Panc1 (cell line): ENCODE measurements at regions not wholly inside any gene's neighbourhood (a gene's known extent, or its start where the extent isn't known, plus 50 kb on each side); places are given as distances from the start of the nearest gene placed in this dataset.

Source experiments
- ATAC-seq: fragments of 200-7000 bp; cut with Tn5 transposase; 2 replicates; pipeline ENCODE4 v1.9.1; 2020; ENCODE audit warnings: mild to moderate bottlenecking, moderate library complexity
- BruUV-seq: library from RNA; stranded (reverse); fragments of 400-500 nt; replicated peaks from 2 replicates; lab custom pipeline; 2021; lab: Mats Ljungman, UMichigan
- CTCF ChIA-PET: fragments of 300-600 bp; sonication (Branson Sonifier 250); formaldehyde crosslinking; loops from one replicate; lab custom pipeline; 2022; ENCODE audit warnings: antibody characterized with exemption; lab: Charles Lee
- POLR2A ChIA-PET: fragments of 300-600 bp; sonication (Branson Sonifier 250); formaldehyde crosslinking; loops from one replicate; lab custom pipeline; 2022; ENCODE audit warnings: antibody characterized with exemption; lab: Charles Lee
- DNase-seq: peaks from one replicate; pipeline ENCODE4 v3.0.0-alpha.2; 2010; ENCODE audit warnings: low read depth, low spot score
- H3K27ac ChIP-seq: 2 replicates; pipeline ENCODE4 v1.5.1; 2011; ENCODE audit warnings: mild to moderate bottlenecking, low read length, inconsistent platforms
- H3K27me3 ChIP-seq: fragments of 200-500 bp; sonication (Bioruptor generic); 2 replicates; pipeline ENCODE4 v1.6.0; 2014; ENCODE audit warnings: low read length, inconsistent platforms; ENCODE audit not compliant: control insufficient read depth, insufficient read depth
- H3K36me3 ChIP-seq: fragments of 200-500 bp; sonication (Bioruptor generic); 2 replicates; pipeline ENCODE4 v1.5.1; 2014; ENCODE audit warnings: inconsistent platforms, mild to moderate bottlenecking, low read length, moderate library complexity; ENCODE audit not compliant: control insufficient read depth, insufficient read depth
- H3K4me1 ChIP-seq: 2 replicates; pipeline ENCODE4 v1.5.1; 2011; ENCODE audit warnings: inconsistent platforms, mild to moderate bottlenecking, low read length, moderate library complexity; ENCODE audit not compliant: control insufficient read depth, insufficient read depth
- H3K4me3 ChIP-seq, 2 experiments: 2 replicates each; pipeline ENCODE4 v1.5.1; 2011 to 2012; ENCODE audit warnings: low read depth in 2 of 2, low read length in 2 of 2, mild to moderate bottlenecking in 2 of 2, inconsistent platforms in 1 of 2, moderate library complexity in 1 of 2
- H3K9me3 ChIP-seq: fragments of 200-500 bp; sonication (Bioruptor generic); 2 replicates; pipeline ENCODE4 v1.5.1; 2014; ENCODE audit warnings: low read depth, mild to moderate bottlenecking, inconsistent platforms, low read length, moderate library complexity; ENCODE audit not compliant: control insufficient read depth, insufficient read depth
- POLR2AphosphoS5 ChIP-seq: IDR thresholded peaks from 2 replicates; pipeline ENCODE4 v1.6.1; 2012; ENCODE audit warnings: mild to moderate bottlenecking, low read depth, low read length, moderate library complexity
- SIN3A ChIP-seq: IDR thresholded peaks from 2 replicates; pipeline ENCODE4 v1.6.1; 2012; ENCODE audit warnings: low read depth, mild to moderate bottlenecking, low read length, moderate library complexity, borderline replicate concordance; ENCODE audit not compliant: insufficient read depth
- TCF7L2 ChIP-seq: IDR thresholded peaks from 2 replicates; pipeline ENCODE4 v1.6.1; 2011; ENCODE audit warnings: mild to moderate bottlenecking, low read depth, low read length, inconsistent platforms
- in situ Hi-C: cut with HindIII; loops from 2 replicates; pipeline ENCODE4 v1.10.0; 2016; ENCODE audit warnings: low sequenced_read_pairs, low pct_unique_long_range_greater_than_20kb
- intact Hi-C: fragments of 100-400 bp; cut with micrococcal nuclease; formaldehyde crosslinking; loops from one replicate; pipeline ENCODE4 v1.10.0; 2022; ENCODE audit not compliant: unreplicated experiment
- TF ChIP-seq, protein P1 (sequence below), 2 experiments: IDR thresholded peaks; 2 replicates each; pipeline ENCODE4 v1.6.1; 2011 to 2012; ENCODE audit warnings: low read depth in 2 of 2, control low read depth in 1 of 2, low read length in 1 of 2, mild to moderate bottlenecking in 1 of 2, moderate library complexity in 1 of 2; ENCODE audit not compliant: insufficient read depth in 1 of 2
- TF ChIP-seq, protein P2 (sequence below): fragments of 450-650 bp; IDR thresholded peaks from 2 replicates; pipeline ENCODE4 v1.5.1; 2017; ENCODE audit warnings: mild to moderate bottlenecking

DNA sequence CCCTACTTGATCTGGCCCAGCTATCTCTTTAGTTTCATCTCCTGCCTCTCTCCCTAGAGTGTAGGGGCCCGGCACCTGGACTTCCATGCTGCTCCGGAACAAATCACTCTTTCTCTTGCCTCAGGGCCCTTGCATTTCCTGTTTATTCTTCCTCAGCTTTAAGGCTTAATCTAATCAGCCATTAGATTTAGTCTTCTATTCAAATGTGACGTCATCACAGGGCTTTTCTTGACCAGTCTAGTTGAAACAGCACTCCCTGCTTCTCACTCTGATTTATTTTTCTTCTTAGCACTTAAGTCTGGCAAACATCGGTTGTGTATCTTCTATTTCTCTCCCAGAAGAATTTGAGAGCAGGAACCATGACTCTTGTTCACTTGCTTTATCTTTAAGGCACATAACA lies 564.1 kb downstream of the EFNB2 start:
- H3K9me3 ChIP-seq: no peaks in the 10 kb centered on the region
- intact Hi-C loops: no loop called here

DNA sequence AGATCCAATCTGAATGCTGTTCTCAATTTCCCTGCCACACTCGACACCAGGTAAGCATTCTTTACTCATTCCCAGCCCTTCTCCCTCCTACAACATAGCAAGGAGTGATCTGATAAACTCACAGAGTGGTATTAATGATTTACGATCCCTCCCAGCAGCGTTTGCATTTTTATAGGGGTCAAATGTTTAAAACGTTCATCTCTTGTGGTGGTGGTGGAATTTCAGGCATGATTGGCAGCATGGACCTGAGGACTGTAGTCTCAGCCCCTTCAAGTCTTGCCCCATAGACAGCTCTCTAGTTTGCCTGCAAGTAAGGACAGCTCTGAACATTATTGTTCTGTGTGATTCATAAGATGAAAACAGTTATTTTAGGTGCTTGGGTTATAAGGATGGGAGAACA lies 565.7 kb downstream of the EFNB2 start:
- Histone ChIP-seq H3K36me3 (no peaks in the 10 kb centered on the region; the same call in 1 of the 2 replicates), H3K27me3 (no peaks in the 10 kb centered on the region), H3K4me1 (peaks cover 8% of the 10 kb centered on the region; the same call in 1 of the 2 replicates), H3K9me3 (no peaks in the 10 kb centered on the region), H3K4me3 (no peak overlapping the region), H3K27ac (peak overlapping the region; percentile 65)
- ChIA-PET CTCF (no interaction called here), POLR2A (interaction anchor here (0.7 kb wide), 1 partner anchor 18 kb away, joined by 3 read pairs; no protein-coding TSS in a partner anchor)
- no TSS peak for BruUV-seq
- intact Hi-C loops (no loop called here), in situ Hi-C loops (no loop called here)
- no peak for DNase-seq
- peak; percentile 70 for ATAC-seq
- TF ChIP-seq, protein P1, sequence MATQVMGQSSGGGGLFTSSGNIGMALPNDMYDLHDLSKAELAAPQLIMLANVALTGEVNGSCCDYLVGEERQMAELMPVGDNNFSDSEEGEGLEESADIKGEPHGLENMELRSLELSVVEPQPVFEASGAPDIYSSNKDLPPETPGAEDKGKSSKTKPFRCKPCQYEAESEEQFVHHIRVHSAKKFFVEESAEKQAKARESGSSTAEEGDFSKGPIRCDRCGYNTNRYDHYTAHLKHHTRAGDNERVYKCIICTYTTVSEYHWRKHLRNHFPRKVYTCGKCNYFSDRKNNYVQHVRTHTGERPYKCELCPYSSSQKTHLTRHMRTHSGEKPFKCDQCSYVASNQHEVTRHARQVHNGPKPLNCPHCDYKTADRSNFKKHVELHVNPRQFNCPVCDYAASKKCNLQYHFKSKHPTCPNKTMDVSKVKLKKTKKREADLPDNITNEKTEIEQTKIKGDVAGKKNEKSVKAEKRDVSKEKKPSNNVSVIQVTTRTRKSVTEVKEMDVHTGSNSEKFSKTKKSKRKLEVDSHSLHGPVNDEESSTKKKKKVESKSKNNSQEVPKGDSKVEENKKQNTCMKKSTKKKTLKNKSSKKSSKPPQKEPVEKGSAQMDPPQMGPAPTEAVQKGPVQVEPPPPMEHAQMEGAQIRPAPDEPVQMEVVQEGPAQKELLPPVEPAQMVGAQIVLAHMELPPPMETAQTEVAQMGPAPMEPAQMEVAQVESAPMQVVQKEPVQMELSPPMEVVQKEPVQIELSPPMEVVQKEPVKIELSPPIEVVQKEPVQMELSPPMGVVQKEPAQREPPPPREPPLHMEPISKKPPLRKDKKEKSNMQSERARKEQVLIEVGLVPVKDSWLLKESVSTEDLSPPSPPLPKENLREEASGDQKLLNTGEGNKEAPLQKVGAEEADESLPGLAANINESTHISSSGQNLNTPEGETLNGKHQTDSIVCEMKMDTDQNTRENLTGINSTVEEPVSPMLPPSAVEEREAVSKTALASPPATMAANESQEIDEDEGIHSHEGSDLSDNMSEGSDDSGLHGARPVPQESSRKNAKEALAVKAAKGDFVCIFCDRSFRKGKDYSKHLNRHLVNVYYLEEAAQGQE (IDR thresholded peaks at IDR 0.05; ENCODE audit: insufficient read depth in 1 of 2, low read depth in 2 of 2, low read length in 1 of 2): no peak
- TF ChIP-seq SIN3A (no peak), POLR2AphosphoS5 (peak; percentile 34; the same call in 1 of the 2 replicates), TCF7L2 (peak; percentile 70)

More for the DNA sequence above, 564.1 kb downstream of the EFNB2 start:
- CTCF ChIA-PET: no interaction called here
- Histone ChIP-seq H3K27ac (peak overlapping the region; percentile 59; the same call in 1 of the 2 replicates), H3K4me1 (peaks cover 8% of the 10 kb centered on the region; the same call in 1 of the 2 replicates), H3K36me3 (no peaks in the 10 kb centered on the region), H3K27me3 (no peaks in the 10 kb centered on the region), H3K4me3 (no peak overlapping the region)
- no peak for TF ChIP-seq TCF7L2
- TF ChIP-seq POLR2AphosphoS5: no peak
- TF ChIP-seq, protein P2, sequence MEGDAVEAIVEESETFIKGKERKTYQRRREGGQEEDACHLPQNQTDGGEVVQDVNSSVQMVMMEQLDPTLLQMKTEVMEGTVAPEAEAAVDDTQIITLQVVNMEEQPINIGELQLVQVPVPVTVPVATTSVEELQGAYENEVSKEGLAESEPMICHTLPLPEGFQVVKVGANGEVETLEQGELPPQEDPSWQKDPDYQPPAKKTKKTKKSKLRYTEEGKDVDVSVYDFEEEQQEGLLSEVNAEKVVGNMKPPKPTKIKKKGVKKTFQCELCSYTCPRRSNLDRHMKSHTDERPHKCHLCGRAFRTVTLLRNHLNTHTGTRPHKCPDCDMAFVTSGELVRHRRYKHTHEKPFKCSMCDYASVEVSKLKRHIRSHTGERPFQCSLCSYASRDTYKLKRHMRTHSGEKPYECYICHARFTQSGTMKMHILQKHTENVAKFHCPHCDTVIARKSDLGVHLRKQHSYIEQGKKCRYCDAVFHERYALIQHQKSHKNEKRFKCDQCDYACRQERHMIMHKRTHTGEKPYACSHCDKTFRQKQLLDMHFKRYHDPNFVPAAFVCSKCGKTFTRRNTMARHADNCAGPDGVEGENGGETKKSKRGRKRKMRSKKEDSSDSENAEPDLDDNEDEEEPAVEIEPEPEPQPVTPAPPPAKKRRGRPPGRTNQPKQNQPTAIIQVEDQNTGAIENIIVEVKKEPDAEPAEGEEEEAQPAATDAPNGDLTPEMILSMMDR: no peak
- TF ChIP-seq, protein P1 (IDR thresholded peaks at IDR 0.05; ENCODE audit: insufficient read depth in 1 of 2, low read depth in 2 of 2, low read length in 1 of 2): no peak
- TF ChIP-seq SIN3A: no peak
- no TSS peak for BruUV-seq
- ATAC-seq: no peak
- in situ Hi-C loops: no loop called here
- POLR2A ChIA-PET: no interaction called here
- no peak for DNase-seq
